ENCODE measurements at regions not wholly inside any gene's neighbourhood (a gene's known extent, or its start where the extent isn't known, plus 50 kb on each side); places are given as distances from the start of the nearest gene placed in this dataset.

DNA sequence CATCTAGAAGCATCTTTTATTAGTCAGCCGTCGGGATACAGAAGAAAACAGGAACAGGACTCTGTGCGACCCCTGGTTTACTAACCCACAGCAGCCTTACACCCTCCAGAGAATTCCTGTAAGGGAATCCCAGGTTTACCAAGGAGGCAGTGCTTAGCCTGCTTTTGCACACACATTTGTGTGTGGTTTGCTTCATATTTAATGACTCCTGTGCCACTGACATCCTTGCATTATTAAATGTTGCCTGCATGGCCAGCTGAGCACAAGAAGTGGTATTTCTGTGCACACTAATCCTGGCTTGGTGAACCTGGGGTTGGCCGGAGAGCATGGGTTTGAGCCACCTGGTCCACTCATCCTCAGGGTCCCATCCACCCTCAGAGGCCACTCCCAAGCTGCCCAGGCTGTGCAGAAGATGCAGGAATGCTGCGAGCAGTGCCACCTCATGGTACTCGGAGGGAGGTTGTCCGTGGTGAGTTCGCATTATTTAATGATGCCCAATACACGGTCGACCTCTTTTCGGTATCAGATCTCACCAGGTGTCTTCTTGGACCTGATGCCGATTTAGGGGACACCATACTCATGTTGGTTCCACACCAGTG lies 152.4 kb upstream of the RTL1 start:
- no peak overlapping the region for H3K4me3 ChIP-seq
- H3K9me3 ChIP-seq, result no peaks in the 10 kb centered on the region
- no peak for DNase-seq (ENCODE audit: low spot score)
- H3K27ac ChIP-seq, result no peak overlapping the region
- TF ChIP-seq, protein P1, sequence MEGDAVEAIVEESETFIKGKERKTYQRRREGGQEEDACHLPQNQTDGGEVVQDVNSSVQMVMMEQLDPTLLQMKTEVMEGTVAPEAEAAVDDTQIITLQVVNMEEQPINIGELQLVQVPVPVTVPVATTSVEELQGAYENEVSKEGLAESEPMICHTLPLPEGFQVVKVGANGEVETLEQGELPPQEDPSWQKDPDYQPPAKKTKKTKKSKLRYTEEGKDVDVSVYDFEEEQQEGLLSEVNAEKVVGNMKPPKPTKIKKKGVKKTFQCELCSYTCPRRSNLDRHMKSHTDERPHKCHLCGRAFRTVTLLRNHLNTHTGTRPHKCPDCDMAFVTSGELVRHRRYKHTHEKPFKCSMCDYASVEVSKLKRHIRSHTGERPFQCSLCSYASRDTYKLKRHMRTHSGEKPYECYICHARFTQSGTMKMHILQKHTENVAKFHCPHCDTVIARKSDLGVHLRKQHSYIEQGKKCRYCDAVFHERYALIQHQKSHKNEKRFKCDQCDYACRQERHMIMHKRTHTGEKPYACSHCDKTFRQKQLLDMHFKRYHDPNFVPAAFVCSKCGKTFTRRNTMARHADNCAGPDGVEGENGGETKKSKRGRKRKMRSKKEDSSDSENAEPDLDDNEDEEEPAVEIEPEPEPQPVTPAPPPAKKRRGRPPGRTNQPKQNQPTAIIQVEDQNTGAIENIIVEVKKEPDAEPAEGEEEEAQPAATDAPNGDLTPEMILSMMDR (IDR thresholded peaks at IDR 0.05), result no peak
- H3K27me3 ChIP-seq, result no peaks in the 10 kb centered on the region
- H3K4me1 ChIP-seq, result no peaks in the 10 kb centered on the region
- no peaks in the 10 kb centered on the region for H3K36me3 ChIP-seq

DNA sequence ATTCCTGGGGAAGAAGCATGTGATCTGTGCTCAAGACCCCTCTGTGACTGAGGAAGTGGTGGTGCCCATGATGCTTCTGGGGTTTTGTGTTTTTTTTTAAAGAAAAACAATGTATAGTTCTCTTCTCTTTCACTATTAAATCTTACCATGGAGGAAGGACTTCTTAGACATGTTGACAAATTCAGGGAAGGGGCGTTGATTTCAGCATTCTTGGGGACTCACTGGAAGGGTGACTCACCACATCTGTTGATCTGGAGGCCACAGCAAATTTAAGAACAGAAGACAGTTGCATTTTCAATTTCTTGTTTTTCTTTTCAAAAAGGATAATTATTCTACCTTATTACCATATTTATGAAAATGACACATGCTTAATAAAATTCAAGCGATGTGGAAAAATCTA lies 152.9 kb upstream of the RTL1 start:
- Histone ChIP-seq H3K27ac (no peak overlapping the region), H3K4me3 (no peak overlapping the region), H3K4me1 (no peaks in the 10 kb centered on the region), H3K9me3 (no peaks in the 10 kb centered on the region), H3K36me3 (no peaks in the 10 kb centered on the region), H3K27me3 (no peaks in the 10 kb centered on the region)
- DNase-seq (ENCODE audit: low spot score), result no peak
- TF ChIP-seq, protein P1 (IDR thresholded peaks at IDR 0.05), result no peak

DNA sequence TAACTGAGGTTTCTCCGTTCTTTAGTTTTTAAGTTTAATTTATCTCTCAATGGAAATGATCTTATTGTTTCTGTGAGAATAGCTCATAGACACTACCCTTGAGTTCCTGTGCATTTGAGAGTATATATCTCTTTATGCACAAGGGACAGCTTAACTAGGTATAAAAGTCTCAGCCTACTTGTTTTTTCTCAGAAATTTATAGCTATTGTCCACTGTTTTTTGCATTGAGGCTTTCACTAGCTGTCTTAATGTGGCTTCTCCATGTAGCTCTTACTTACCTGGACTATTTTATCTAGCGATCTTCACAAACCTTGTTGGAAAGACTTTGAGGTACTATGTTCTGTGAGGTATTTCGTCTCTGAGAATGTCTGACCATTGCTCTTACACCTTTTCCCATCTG lies 153.9 kb upstream of the RTL1 start:
- TF ChIP-seq, protein P1 (IDR thresholded peaks at IDR 0.05), result no peak
- H3K4me3 ChIP-seq, result no peak overlapping the region
- no peaks in the 10 kb centered on the region for H3K27me3 ChIP-seq
- H3K27ac ChIP-seq, result no peak overlapping the region
- H3K36me3 ChIP-seq, result no peaks in the 10 kb centered on the region
- H3K4me1 ChIP-seq, result no peaks in the 10 kb centered on the region
- DNase-seq (ENCODE audit: low spot score), result no peak
- no peaks in the 10 kb centered on the region for H3K9me3 ChIP-seq

DNA sequence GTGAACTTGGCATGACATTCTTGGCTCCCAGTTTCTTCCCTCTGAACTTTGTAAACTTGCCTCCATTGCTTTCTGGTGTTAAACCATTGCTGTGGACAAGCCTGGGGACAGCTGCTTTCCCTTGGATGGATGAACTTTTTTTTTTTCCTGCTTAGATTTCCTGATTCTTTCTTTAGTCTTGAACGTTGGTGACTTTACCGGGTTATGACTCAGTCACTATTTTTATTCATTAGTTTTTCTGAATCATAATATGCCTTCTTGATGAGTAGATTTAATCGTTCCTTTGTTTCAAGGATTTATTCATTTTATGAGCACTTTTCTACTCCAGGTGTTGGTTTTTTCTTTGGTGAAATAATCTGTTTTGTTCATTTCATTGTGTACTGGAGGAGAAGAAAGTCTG lies 155.0 kb upstream of the RTL1 start:
- Histone ChIP-seq H3K9me3 (no peaks in the 10 kb centered on the region), H3K27ac (no peak overlapping the region), H3K36me3 (no peaks in the 10 kb centered on the region), H3K4me3 (no peak overlapping the region), H3K27me3 (no peaks in the 10 kb centered on the region), H3K4me1 (no peaks in the 10 kb centered on the region)
- TF ChIP-seq, protein P1 (IDR thresholded peaks at IDR 0.05), result no peak
- DNase-seq (ENCODE audit: low spot score), result no peak

DNA sequence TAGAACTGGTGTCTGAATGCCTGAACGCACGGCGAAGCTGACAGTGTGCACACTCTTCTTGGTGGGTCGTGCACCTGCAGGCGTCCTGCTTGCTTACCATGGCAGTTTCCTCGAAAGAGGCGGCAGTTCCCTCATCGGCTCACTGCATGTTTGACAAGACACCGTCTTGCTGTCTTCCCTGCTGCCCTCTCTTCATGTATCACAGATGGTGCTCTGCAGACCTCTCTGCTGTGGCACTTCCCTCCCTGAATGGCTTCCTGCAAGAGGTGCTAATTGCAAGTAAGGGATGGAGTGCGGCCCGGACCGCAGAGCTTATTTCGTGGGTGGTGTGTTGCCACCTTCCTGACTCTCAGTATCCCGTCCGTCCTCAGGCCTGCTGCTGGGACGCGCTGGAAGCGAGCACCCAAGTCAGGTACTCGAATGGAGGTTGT lies 156.7 kb upstream of the RTL1 start:
- no peaks in the 10 kb centered on the region for H3K36me3 ChIP-seq
- no peak overlapping the region for H3K4me3 ChIP-seq
- H3K27me3 ChIP-seq, result no peaks in the 10 kb centered on the region
- H3K4me1 ChIP-seq, result no peaks in the 10 kb centered on the region
- DNase-seq (ENCODE audit: low spot score), result no peak
- TF ChIP-seq, protein P1 (IDR thresholded peaks at IDR 0.05), result no peak
- H3K27ac ChIP-seq, result no peak overlapping the region
- H3K9me3 ChIP-seq, result no peaks in the 10 kb centered on the region

DNA sequence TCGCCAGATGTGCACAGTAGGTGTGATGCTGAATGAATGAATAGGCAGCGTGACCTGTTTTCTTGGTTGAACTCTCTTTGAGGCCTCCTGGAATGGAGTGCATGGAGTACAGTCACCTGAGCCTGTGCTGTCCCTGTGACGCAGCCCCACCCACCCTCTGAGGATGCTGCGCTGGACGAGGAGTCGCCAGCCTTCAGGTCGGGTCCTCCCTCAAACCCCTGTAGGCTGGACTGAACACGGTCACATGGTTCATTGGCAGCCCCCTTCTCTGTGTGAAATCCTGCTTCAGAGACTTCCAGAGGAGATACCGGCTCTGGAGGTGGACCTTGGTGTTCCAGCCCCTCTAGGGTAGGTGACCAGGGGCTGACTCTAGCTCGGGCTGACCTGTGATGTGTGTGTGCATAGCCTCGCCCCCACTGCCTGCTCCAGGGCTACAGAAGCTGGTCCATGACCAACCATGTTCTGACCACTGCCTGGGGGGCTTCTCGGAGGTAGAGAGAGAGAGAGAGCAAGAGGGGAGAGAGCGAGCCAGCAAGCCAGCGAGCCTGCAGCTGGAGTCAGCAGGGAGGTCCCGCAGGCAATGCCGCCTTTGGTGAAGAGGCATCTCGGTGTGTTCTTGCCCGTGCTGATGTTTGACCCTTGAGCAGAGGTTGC lies 158.0 kb upstream of the RTL1 start:
- Histone ChIP-seq H3K4me3 (no peak overlapping the region), H3K36me3 (no peaks in the 10 kb centered on the region), H3K27ac (no peak overlapping the region), H3K27me3 (no peaks in the 10 kb centered on the region), H3K4me1 (no peaks in the 10 kb centered on the region), H3K9me3 (no peaks in the 10 kb centered on the region)
- DNase-seq (ENCODE audit: low spot score), result no peak
- TF ChIP-seq, protein P1 (IDR thresholded peaks at IDR 0.05), result no peak

Data from right atrium auricular region (tissue), 2 donors.